ENCODE measurements at regions not wholly inside any gene's neighbourhood (a gene's known extent, or its start where the extent isn't known, plus 50 kb on each side); places are given as distances from the start of the nearest gene placed in this dataset.

GRCh38 chr18:66734451-66734850, 130.6 kb upstream of the CDH19 start:
- H3K4me1 Mint-ChIP-seq: no peaks in the 10 kb centered on the region
- CTCF ChIA-PET: no interaction called here
- no peaks in the 10 kb centered on the region for H3K27me3 Mint-ChIP-seq

GRCh38 chr18:66731890-66732289, 128.0 kb upstream of the CDH19 start:
- H3K4me3 Mint-ChIP-seq: no peak overlapping the region
- intact Hi-C loops (cut with micrococcal nuclease): no loop called here
- no peak for TF ChIP-seq CTCF (IDR thresholded peaks at IDR 0.05)
- no peak overlapping the region for H3K27ac Mint-ChIP-seq
- H3K27me3 Mint-ChIP-seq: no peaks in the 10 kb centered on the region
- POLR2A ChIA-PET: no interaction called here
- H3K4me1 Mint-ChIP-seq: no peaks in the 10 kb centered on the region
- DNase-seq (no peak), ATAC-seq (ENCODE audit: low read depth) (no peak)
- no peaks in the 10 kb centered on the region for H3K36me3 Mint-ChIP-seq (ENCODE audit: low read depth)
- no peaks in the 10 kb centered on the region for H3K9me3 Mint-ChIP-seq
- CTCF ChIA-PET: no interaction called here

More at GRCh38 chr18:66734451-66734850, 130.6 kb upstream of the CDH19 start:
- ATAC-seq (ENCODE audit: low read depth) (no peak), DNase-seq (no peak)
- H3K9me3 Mint-ChIP-seq: peaks cover 2% of the 10 kb centered on the region
- POLR2A ChIA-PET: no interaction called here
- intact Hi-C loops (cut with micrococcal nuclease): no loop called here
- TF ChIP-seq CTCF (IDR thresholded peaks at IDR 0.05): no peak
- H3K27ac Mint-ChIP-seq: no peak overlapping the region
- no peaks in the 10 kb centered on the region for H3K36me3 Mint-ChIP-seq (ENCODE audit: low read depth)
- H3K4me3 Mint-ChIP-seq: no peak overlapping the region

- Mint-ChIP-seq H3K27ac (no peak overlapping the region), H3K4me1 (no peaks in the 10 kb centered on the region), H3K36me3 (ENCODE audit: low read depth) (no peaks in the 10 kb centered on the region), H3K4me3 (no peak overlapping the region), H3K27me3 (no peaks in the 10 kb centered on the region), H3K9me3 (no peaks in the 10 kb centered on the region)
- intact Hi-C loops (cut with micrococcal nuclease): no loop called here
- ChIA-PET CTCF (no interaction called here), POLR2A (no interaction called here)
- no peak for DNase-seq
- no peak for TF ChIP-seq CTCF (IDR thresholded peaks at IDR 0.05)
- no peak for ATAC-seq (ENCODE audit: low read depth)
These were observed 125.8 kb upstream of the CDH19 start for GRCh38 chr18:66729442-66730239.

GRCh38 chr18:66728951-66729350, 125.1 kb upstream of the CDH19 start:
- no peak for DNase-seq
- ChIA-PET CTCF (no interaction called here), POLR2A (no interaction called here)
- H3K36me3 Mint-ChIP-seq (ENCODE audit: low read depth): no peaks in the 10 kb centered on the region
- H3K9me3 Mint-ChIP-seq: no peaks in the 10 kb centered on the region
- H3K4me1 Mint-ChIP-seq: no peaks in the 10 kb centered on the region
- H3K27me3 Mint-ChIP-seq: no peaks in the 10 kb centered on the region
- intact Hi-C loops (cut with micrococcal nuclease): no loop called here
- TF ChIP-seq CTCF (IDR thresholded peaks at IDR 0.05): no peak
- ATAC-seq (ENCODE audit: low read depth): no peak
- no peak overlapping the region for H3K27ac Mint-ChIP-seq
- H3K4me3 Mint-ChIP-seq: no peak overlapping the region

- CTCF ChIA-PET: no interaction called here
- POLR2A ChIA-PET: no interaction called here
- ATAC-seq (ENCODE audit: low read depth) (no peak), DNase-seq (no peak)
- intact Hi-C loops (cut with micrococcal nuclease): no loop called here
- Mint-ChIP-seq H3K4me3 (no peak overlapping the region), H3K4me1 (no peaks in the 10 kb centered on the region), H3K27me3 (no peaks in the 10 kb centered on the region), H3K9me3 (no peaks in the 10 kb centered on the region), H3K36me3 (ENCODE audit: low read depth) (no peaks in the 10 kb centered on the region), H3K27ac (no peak overlapping the region)
- TF ChIP-seq CTCF (IDR thresholded peaks at IDR 0.05): no peak
These were observed 124.1 kb upstream of the CDH19 start for GRCh38 chr18:66727991-66728390.

Measured in activated B cell treated with CpG ODN at 0.5 μM for 24 hours (primary cell).